SK-N-SH (cell line): ENCODE measurements at regions not wholly inside any gene's neighbourhood (a gene's known extent, or its start where the extent isn't known, plus 50 kb on each side); places are given as distances from the start of the nearest gene placed in this dataset.

Experiments
- CTCF ChIA-PET: fragments of 300-600, 350-600 bp; formaldehyde crosslinking; extraction: SDS; loops from one replicate; lab custom pipeline; 2021; lab: Yijun Ruan, JAX
- POLR2A ChIA-PET: fragments of 350-600 bp; sonication (Branson Sonifier 250); formaldehyde crosslinking; extraction: SDS; loops from one replicate; lab custom pipeline; 2020; ENCODE audit warnings: antibody characterized with exemption, inconsistent platforms; lab: Yijun Ruan, JAX
- DNase-seq: peaks from one replicate; pipeline ENCODE4 v3.0.0; 2012
- H2AFZ ChIP-seq: fragments of 200-600 bp; sonication (generic); 2 replicates; pipeline ENCODE4 v1.8.1; 2016; ENCODE audit warnings: antibody characterized with exemption, mild to moderate bottlenecking, low read depth
- H3F3A ChIP-seq: fragments of 200-600 bp; sonication (generic); replicated peaks from 2 replicates; pipeline ENCODE3; 2016; ENCODE audit warnings: antibody characterized with exemption, mild to moderate bottlenecking; ENCODE audit not compliant: insufficient read depth
- H3K27ac ChIP-seq, 2 experiments: fragments of 200-500 bp in 1 of 2; fragments of 200-600 bp in 1 of 2; sonication (Bioruptor generic) in 1 of 2; sonication (generic), shearing (Covaris generic) in 1 of 2; 2 replicates each; pipeline versions ENCODE4 v1.5.1 to v1.6.1; 2014 to 2016; ENCODE audit warnings: low read depth in 2 of 2, inconsistent platforms in 1 of 2, low read length in 1 of 2, mild to moderate bottlenecking in 1 of 2, mixed read lengths in 1 of 2
- H3K27me3 ChIP-seq: fragments of 200-600 bp; sonication (generic), shearing (Covaris generic); 2 replicates; pipeline ENCODE4 v1.6.1; 2016; ENCODE audit warnings: mixed run types; ENCODE audit not compliant: insufficient read depth
- H3K36me3 ChIP-seq, 2 experiments: fragments of 200-500 bp in 1 of 2; fragments of 200-600 bp in 1 of 2; sonication (Bioruptor generic) in 1 of 2; sonication (generic) in 1 of 2; replicated peaks in 1 of 2; 2 replicates each; pipeline versions ENCODE3 to v1.5.1; 2014 to 2016; ENCODE audit warnings: low read length in 1 of 2, mild to moderate bottlenecking in 1 of 2; ENCODE audit not compliant: insufficient read depth in 2 of 2, control insufficient read depth in 1 of 2
- H3K4me1 ChIP-seq, 2 experiments: fragments of 200-500 bp in 1 of 2; fragments of 200-600 bp in 1 of 2; sonication (Bioruptor generic) in 1 of 2; sonication (generic), shearing (Covaris generic) in 1 of 2; 2 replicates each; pipeline versions ENCODE4 v1.5.1 to v1.6.1; 2014 to 2016; ENCODE audit warnings: low read depth in 1 of 2, low read length in 1 of 2, mixed run types in 1 of 2; ENCODE audit not compliant: insufficient read depth in 2 of 2, control insufficient read depth in 1 of 2
- H3K4me2 ChIP-seq: fragments of 200-600 bp; sonication (generic), shearing (Covaris generic); 2 replicates; pipeline ENCODE4 v1.6.1; 2017; ENCODE audit warnings: mixed run types
- H3K4me3 ChIP-seq, 2 experiments: fragments of 200-500 bp in 1 of 2; fragments of 200-600 bp in 1 of 2; sonication (Bioruptor generic) in 1 of 2; sonication (generic), shearing (Covaris generic) in 1 of 2; 2 replicates each; pipeline versions ENCODE4 v1.5.1 to v1.8.1; 2014 to 2016; ENCODE audit warnings: low read depth in 2 of 2, inconsistent platforms in 1 of 2, low read length in 1 of 2, mild to moderate bottlenecking in 1 of 2, mixed read lengths in 1 of 2, moderate library complexity in 1 of 2
- H3K79me2 ChIP-seq: fragments of 200-600 bp; sonication (generic); 2 replicates; pipeline ENCODE4 v1.8.1; 2017; ENCODE audit warnings: mild to moderate bottlenecking; ENCODE audit not compliant: insufficient read depth
- H3K9ac ChIP-seq: fragments of 200-600 bp; sonication (generic); 2 replicates; pipeline ENCODE4 v1.6.1; 2017; ENCODE audit warnings: mixed run types
- H3K9me2 ChIP-seq: fragments of 200-600 bp; sonication (generic); 2 replicates; pipeline ENCODE4 v1.6.1; 2017; ENCODE audit warnings: mixed run types
- H3K9me3 ChIP-seq: fragments of 200-600 bp; sonication (generic); 2 replicates; pipeline ENCODE4 v1.6.1; 2017; ENCODE audit warnings: mixed run types, mild to moderate bottlenecking, moderate library complexity
- H4K20me1 ChIP-seq: fragments of 200-600 bp; sonication (generic); 2 replicates; pipeline ENCODE4 v1.6.1; 2017; ENCODE audit warnings: mild to moderate bottlenecking, mixed run types; ENCODE audit not compliant: insufficient read depth
- ELF1 ChIP-seq: IDR thresholded peaks from 2 replicates; pipeline ENCODE4 v1.4.0; 2012
- EZH2phosphoT487 ChIP-seq: fragments of 200-600 bp; sonication (generic); IDR thresholded peaks from 2 replicates; pipeline ENCODE4 v1.6.1; 2017; ENCODE audit warnings: low read depth, mixed run types, mild to moderate bottlenecking, antibody characterized with exemption, moderate library complexity, borderline replicate concordance
- FOSL2 ChIP-seq: IDR thresholded peaks from 2 replicates; pipeline ENCODE4 v1.4.0; 2012; ENCODE audit warnings: low read depth, mild to moderate bottlenecking, moderate library complexity, borderline replicate concordance
- FOXJ3 ChIP-seq: sonication (generic); formaldehyde crosslinking; IDR thresholded peaks from 2 replicates; pipeline ENCODE4 v1.5.1; 2020; ENCODE audit warnings: mild to moderate bottlenecking, missing genetic modification reagents
- FOXM1 ChIP-seq: IDR thresholded peaks from 2 replicates; pipeline ENCODE4 v1.4.0; 2012; ENCODE audit warnings: low read depth, mild to moderate bottlenecking
- GABPA ChIP-seq: IDR thresholded peaks from 2 replicates; pipeline ENCODE4 v1.4.0; 2012; ENCODE audit warnings: low read depth, mild to moderate bottlenecking
- JUND ChIP-seq: IDR thresholded peaks from 2 replicates; pipeline ENCODE4 v1.4.0; 2012
- MXI1 ChIP-seq: IDR thresholded peaks from 2 replicates; pipeline ENCODE4 v1.6.1; 2012; ENCODE audit warnings: mild to moderate bottlenecking, low read depth, low read length, improper control_type of control experiment
- RFX5 ChIP-seq: IDR thresholded peaks from 2 replicates; pipeline ENCODE4 v1.6.1; 2012; ENCODE audit warnings: mild to moderate bottlenecking, improper control_type of control experiment, low read length
- SIN3A ChIP-seq: IDR thresholded peaks from 2 replicates; pipeline ENCODE4 v1.6.1; 2012; ENCODE audit warnings: low read depth, mild to moderate bottlenecking, low read length, moderate library complexity, borderline replicate concordance
- TEAD4 ChIP-seq: IDR thresholded peaks from 2 replicates; pipeline ENCODE4 v1.4.0; 2012; ENCODE audit warnings: mild to moderate bottlenecking, borderline replicate concordance; ENCODE audit not compliant: insufficient read depth
- YY1 ChIP-seq: IDR thresholded peaks from 2 replicates; pipeline ENCODE4 v1.4.0; 2012; ENCODE audit warnings: low read depth, mild to moderate bottlenecking
- WGBS: methylation state at CpG from one replicate; pipeline ENCODE4 v1.1.6; 2017; ENCODE audit warnings: low lambda C conversion rate; 5-methylcytosine and 5-hydroxymethylcytosine counted together
- TF ChIP-seq, protein P1 (sequence below): IDR thresholded peaks from 2 replicates; pipeline ENCODE4 v1.4.0; 2012; ENCODE audit warnings: low read depth, borderline replicate concordance
- TF ChIP-seq, protein P2 (sequence below): fragments of 200-600 bp; sonication (generic); IDR thresholded peaks from 2 replicates; pipeline ENCODE4 v1.6.1; 2017; ENCODE audit warnings: antibody characterized with exemption, mild to moderate bottlenecking, moderate library complexity
- TF ChIP-seq, protein P3 (sequence below): IDR thresholded peaks from 2 replicates; pipeline ENCODE4 v1.4.0; 2012; ENCODE audit warnings: low read depth, borderline replicate concordance
- TF ChIP-seq, protein P4 (sequence below): IDR thresholded peaks from 2 replicates; pipeline ENCODE4; 2012
- TF ChIP-seq, protein P5 (sequence below): IDR thresholded peaks from 2 replicates; pipeline ENCODE4 v1.4.0; 2012; ENCODE audit warnings: low read depth

DNA sequence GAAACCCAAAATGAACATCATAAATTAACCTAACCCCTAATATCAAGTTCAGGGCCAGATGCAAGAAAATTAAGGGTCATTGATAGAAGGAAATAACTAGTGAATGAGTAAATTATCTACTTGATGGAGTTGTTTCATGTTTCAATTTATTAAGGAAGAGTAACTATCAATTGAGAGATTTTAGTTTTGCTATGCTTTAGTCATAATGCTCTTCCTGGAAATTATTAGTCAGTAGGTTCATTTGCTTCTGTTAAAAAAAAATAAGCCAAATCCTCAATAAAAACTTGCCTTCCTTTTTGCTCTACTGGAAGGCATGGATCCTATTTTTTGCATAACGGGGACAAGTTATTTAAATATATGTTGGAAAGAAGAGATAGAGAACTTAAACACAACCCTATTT is 59.0 kb upstream of the HIF1A start:
- Histone ChIP-seq H3K27ac (no peak overlapping the region), H3K79me2 (no peaks in the 10 kb centered on the region), H3F3A (no peaks in the 10 kb centered on the region), H3K4me3 (no peak overlapping the region), H2AFZ (no peak overlapping the region), H3K27me3 (no peaks in the 10 kb centered on the region), H3K4me2 (no peak overlapping the region), H3K9ac (no peak overlapping the region), H3K9me2 (no peaks in the 10 kb centered on the region), H3K36me3 (no peaks in the 10 kb centered on the region), H3K4me1 (peaks cover 0 to 13% of the 10 kb centered on the region in 2 experiments; a peak in 2 of 4 replicates), H3K9me3 (no peaks in the 10 kb centered on the region), H4K20me1 (no peaks in the 10 kb centered on the region)
- no peak for TF ChIP-seq TEAD4
- no peak for TF ChIP-seq ELF1
- TF ChIP-seq SIN3A, result no peak
- TF ChIP-seq, protein P1, sequence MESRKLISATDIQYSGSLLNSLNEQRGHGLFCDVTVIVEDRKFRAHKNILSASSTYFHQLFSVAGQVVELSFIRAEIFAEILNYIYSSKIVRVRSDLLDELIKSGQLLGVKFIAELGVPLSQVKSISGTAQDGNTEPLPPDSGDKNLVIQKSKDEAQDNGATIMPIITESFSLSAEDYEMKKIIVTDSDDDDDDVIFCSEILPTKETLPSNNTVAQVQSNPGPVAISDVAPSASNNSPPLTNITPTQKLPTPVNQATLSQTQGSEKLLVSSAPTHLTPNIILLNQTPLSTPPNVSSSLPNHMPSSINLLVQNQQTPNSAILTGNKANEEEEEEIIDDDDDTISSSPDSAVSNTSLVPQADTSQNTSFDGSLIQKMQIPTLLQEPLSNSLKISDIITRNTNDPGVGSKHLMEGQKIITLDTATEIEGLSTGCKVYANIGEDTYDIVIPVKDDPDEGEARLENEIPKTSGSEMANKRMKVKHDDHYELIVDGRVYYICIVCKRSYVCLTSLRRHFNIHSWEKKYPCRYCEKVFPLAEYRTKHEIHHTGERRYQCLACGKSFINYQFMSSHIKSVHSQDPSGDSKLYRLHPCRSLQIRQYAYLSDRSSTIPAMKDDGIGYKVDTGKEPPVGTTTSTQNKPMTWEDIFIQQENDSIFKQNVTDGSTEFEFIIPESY, result no peak
- TF ChIP-seq, protein P2, sequence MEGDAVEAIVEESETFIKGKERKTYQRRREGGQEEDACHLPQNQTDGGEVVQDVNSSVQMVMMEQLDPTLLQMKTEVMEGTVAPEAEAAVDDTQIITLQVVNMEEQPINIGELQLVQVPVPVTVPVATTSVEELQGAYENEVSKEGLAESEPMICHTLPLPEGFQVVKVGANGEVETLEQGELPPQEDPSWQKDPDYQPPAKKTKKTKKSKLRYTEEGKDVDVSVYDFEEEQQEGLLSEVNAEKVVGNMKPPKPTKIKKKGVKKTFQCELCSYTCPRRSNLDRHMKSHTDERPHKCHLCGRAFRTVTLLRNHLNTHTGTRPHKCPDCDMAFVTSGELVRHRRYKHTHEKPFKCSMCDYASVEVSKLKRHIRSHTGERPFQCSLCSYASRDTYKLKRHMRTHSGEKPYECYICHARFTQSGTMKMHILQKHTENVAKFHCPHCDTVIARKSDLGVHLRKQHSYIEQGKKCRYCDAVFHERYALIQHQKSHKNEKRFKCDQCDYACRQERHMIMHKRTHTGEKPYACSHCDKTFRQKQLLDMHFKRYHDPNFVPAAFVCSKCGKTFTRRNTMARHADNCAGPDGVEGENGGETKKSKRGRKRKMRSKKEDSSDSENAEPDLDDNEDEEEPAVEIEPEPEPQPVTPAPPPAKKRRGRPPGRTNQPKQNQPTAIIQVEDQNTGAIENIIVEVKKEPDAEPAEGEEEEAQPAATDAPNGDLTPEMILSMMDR, result no peak
- no peak for TF ChIP-seq FOXJ3
- TF ChIP-seq, protein P3, sequence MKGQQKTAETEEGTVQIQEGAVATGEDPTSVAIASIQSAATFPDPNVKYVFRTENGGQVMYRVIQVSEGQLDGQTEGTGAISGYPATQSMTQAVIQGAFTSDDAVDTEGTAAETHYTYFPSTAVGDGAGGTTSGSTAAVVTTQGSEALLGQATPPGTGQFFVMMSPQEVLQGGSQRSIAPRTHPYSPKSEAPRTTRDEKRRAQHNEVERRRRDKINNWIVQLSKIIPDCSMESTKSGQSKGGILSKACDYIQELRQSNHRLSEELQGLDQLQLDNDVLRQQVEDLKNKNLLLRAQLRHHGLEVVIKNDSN, result no peak
- no peak for TF ChIP-seq RFX5
- no peak for TF ChIP-seq MXI1
- TF ChIP-seq, protein P4, sequence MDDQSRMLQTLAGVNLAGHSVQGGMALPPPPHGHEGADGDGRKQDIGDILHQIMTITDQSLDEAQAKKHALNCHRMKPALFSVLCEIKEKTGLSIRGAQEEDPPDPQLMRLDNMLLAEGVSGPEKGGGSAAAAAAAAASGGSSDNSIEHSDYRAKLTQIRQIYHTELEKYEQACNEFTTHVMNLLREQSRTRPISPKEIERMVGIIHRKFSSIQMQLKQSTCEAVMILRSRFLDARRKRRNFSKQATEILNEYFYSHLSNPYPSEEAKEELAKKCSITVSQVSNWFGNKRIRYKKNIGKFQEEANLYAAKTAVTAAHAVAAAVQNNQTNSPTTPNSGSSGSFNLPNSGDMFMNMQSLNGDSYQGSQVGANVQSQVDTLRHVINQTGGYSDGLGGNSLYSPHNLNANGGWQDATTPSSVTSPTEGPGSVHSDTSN, result no peak
- TF ChIP-seq FOSL2, result no peak
- TF ChIP-seq YY1, result no peak
- TF ChIP-seq EZH2phosphoT487, result no peak
- TF ChIP-seq FOXM1, result no peak
- no peak for TF ChIP-seq JUND
- TF ChIP-seq, protein P5, sequence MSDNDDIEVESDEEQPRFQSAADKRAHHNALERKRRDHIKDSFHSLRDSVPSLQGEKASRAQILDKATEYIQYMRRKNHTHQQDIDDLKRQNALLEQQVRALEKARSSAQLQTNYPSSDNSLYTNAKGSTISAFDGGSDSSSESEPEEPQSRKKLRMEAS, result no peak
- no peak for TF ChIP-seq GABPA
- ChIA-PET CTCF (no interaction called here), POLR2A (no interaction called here)
- 92% methylated on average over 1 of the region's 1 CpG for WGBS
- no peak for DNase-seq
